GM12873 (cell line): ENCODE measurements at regions not wholly inside any gene's neighbourhood (a gene's known extent, or its start where the extent isn't known, plus 50 kb on each side); places are given as distances from the start of the nearest gene placed in this dataset.

ENCODE experiments used
- TF ChIP-seq, protein P1 (sequence below): IDR thresholded peaks from 2 replicates; pipeline ENCODE4 v1.5.1; 2012; ENCODE audit warnings: low read depth, mild to moderate bottlenecking, moderate library complexity, low read length, control low read depth; ENCODE audit not compliant: insufficient read depth; ENCODE audit errors: missing control alignments

GRCh38 chr4:126614356-126614855, 1018.4 kb upstream of the INTU start:
- TF ChIP-seq, protein P1, sequence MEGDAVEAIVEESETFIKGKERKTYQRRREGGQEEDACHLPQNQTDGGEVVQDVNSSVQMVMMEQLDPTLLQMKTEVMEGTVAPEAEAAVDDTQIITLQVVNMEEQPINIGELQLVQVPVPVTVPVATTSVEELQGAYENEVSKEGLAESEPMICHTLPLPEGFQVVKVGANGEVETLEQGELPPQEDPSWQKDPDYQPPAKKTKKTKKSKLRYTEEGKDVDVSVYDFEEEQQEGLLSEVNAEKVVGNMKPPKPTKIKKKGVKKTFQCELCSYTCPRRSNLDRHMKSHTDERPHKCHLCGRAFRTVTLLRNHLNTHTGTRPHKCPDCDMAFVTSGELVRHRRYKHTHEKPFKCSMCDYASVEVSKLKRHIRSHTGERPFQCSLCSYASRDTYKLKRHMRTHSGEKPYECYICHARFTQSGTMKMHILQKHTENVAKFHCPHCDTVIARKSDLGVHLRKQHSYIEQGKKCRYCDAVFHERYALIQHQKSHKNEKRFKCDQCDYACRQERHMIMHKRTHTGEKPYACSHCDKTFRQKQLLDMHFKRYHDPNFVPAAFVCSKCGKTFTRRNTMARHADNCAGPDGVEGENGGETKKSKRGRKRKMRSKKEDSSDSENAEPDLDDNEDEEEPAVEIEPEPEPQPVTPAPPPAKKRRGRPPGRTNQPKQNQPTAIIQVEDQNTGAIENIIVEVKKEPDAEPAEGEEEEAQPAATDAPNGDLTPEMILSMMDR, result no peak

- TF ChIP-seq, protein P1, result no peak
Observed at GRCh38 chr4:126616795-126617194, 1016.0 kb upstream of the INTU start.

DNA sequence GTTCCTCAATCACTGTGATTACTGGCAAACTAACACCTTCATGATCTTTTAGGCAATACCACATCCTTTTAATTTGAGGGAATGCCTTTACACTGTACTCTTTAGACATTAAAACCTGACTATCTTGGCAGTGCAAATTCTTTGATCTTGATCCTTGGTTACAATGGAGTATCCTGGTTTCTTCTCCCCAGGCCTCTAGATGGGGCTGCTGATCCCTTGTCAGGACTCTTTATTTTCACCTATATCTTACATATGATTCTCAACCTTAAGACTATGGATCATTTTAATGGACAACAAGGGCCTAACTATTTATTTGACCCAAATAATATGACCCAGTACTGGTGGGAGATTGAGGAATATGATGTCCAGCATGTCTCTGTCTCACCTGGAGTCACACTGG, 1005.5 kb upstream of the INTU start:
- TF ChIP-seq, protein P1, result peak; percentile 30

- TF ChIP-seq, protein P1, result no peak
Observed at GRCh38 chr4:126628933-126629332, 1003.8 kb upstream of the INTU start.

DNA sequence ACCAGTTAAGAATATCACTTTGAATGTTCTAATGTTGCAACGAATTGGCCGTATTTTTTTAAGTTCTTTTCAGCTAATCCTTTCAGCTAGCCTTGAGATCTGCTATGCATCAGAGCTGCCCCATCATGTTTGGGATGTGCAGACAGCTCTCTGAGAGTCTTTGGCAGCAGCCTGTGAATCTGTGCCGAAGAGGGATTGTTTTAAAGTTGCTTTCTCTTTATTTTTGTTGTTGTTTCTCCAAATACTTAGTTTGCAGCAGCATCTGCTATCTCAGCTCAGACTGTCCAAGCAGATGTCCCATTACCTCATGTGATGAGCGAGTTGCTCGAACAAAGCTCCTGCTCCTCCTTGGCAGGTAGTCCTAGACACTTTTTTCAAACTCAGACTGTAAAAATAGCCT, 1002.5 kb upstream of the INTU start:
- TF ChIP-seq, protein P1, result no peak

- TF ChIP-seq, protein P1, result no peak
Observed at GRCh38 chr4:126633306-126633705, 999.5 kb upstream of the INTU start.

- TF ChIP-seq, protein P1, result no peak
Observed at GRCh38 chr4:126637706-126638105, 995.1 kb upstream of the INTU start.

GRCh38 chr4:126647320-126647719, 985.4 kb upstream of the INTU start:
- TF ChIP-seq, protein P1, result no peak
